ENCODE measurements at regions not wholly inside any gene's neighbourhood (a gene's known extent, or its start where the extent isn't known, plus 50 kb on each side); places are given as distances from the start of the nearest gene placed in this dataset. TPM values are rescaled to one million over a fixed set of nuclear protein-coding genes. Genes with fewer than 3 reads are reported as not detected.

DNA sequence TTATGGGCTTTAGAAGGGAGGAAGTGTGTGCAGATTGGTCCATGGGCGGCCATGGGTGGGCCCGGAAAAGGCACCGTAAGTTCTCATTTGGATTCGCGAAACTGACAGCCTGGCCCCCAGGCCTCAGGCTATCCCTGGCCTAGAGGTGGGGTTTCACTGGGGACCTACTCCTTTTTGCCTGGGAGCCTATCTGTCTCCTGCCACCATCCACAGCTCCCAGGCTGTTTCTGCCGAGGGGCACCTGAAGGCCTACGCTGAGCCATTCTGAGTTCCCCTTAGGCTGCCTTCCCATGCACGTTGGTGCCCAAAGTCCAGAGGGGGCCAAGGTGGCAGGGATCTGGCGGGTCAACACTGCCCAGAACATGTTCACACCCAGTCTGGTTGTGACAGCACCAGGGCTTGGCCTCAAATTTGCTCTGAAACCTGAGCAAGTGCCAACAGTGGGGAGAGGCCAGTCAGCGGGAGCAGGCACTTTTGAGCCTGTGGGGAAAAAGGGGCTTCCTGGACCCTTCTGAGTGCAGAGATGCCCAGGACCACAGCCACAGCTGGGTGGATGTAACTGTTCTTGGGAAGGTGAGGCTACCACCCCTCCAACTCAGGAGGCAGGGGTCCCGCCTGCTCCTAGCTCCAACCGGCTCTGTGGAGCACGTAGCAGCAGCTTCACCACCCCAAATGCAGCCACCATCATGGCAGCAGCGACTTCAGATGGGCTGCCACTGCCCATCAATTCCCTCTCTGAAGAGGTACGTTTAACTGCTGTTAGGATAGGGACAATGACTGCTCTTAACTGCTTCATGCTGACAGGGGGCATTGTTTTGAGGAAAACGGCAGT is 73.6 kb upstream of the ZNF804A start:
- no peak for DNase-seq (ENCODE audit: low spot score)
- intact Hi-C loops (cut with DNase I): no loop called here

DNA sequence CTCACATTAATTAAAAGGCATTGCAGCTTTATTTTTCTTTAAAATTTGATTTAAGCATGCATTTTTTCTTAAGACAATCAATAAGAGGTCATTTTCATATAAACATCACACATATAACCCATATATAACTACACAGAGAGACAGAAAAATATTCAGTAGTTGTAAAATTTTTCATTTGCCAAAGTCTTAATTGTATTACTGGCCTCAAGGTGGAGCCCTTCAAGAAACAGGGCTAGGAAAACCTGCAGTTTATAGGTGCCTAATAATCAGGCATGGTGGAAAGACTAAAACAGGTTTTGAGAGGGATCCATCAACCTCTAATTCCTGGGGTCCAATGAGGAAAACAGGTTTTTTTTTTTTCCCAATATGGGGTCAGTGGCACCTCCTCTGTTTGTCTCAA is 71.3 kb upstream of the ZNF804A start:
- DNase-seq (ENCODE audit: low spot score): no peak
- intact Hi-C loops (cut with DNase I): no loop called here

- no peak for DNase-seq (ENCODE audit: low spot score)
- intact Hi-C loops (cut with DNase I): no loop called here
These were observed 70.2 kb upstream of the ZNF804A start for GRCh38 chr2:184528119-184528518.

DNA sequence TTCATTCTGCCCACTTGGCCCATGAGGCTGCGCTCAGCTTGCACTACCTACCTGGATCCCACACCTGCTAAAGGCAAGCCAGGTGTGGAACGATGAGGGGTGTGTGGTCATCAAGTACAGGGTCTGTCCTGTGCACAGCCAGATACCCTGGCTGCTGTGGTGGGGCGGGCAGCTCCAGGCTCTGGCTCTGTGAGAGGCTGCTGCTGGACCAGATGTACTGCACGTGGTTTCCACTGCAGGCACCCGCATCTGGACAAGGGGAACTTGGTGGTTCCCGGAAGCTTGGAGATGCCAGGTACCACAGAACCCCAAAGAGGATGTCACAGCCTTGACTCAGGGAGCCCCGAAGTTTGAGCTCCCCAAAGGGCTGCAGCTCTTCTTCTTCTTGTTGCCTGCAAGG is 68.1 kb upstream of the ZNF804A start:
- intact Hi-C loops (cut with DNase I): no loop called here
- no peak for DNase-seq (ENCODE audit: low spot score)

GRCh38 chr2:184530959-184531358 is 67.4 kb upstream of the ZNF804A start:
- intact Hi-C loops (cut with DNase I): no loop called here
- DNase-seq (ENCODE audit: low spot score): no peak

GRCh38 chr2:184532551-184532950 is 65.8 kb upstream of the ZNF804A start:
- DNase-seq (ENCODE audit: low spot score): no peak
- intact Hi-C loops (cut with DNase I): no loop called here

DNA sequence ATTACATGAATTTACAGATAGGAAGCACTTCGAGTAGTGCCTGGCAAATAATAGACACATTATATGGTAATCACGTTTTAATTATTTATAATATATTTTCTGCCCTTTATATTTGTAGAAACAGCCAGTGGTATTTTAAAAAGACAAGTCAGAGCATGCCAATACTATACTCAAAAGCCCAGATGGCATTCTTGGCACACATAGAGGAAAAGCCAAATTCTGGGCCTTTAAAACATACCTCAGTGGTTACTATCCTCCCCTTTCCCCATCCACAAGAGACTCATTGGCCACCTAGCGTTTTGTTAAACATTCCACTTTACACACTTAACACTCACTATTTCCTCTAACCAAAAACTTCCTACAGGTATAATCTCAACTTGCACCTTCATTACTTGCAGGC is 63.3 kb upstream of the ZNF804A start:
- no peak for DNase-seq (ENCODE audit: low spot score)

GRCh38 chr2:184540246-184540789 is 58.0 kb upstream of the ZNF804A start:
- DNase-seq (ENCODE audit: low spot score): no peak
- intact Hi-C loops (cut with DNase I): no loop called here

More for the DNA sequence above, 63.3 kb upstream of the ZNF804A start:
- intact Hi-C loops (cut with DNase I): no loop called here

- intact Hi-C loops (cut with DNase I): no loop called here
- DNase-seq (ENCODE audit: low spot score): no peak
These were observed 56.7 kb upstream of the ZNF804A start for GRCh38 chr2:184541591-184541990.

- intact Hi-C loops (cut with DNase I): no loop called here
These were observed 54.5 kb upstream of the ZNF804A start for GRCh38 chr2:184543832-184544231.

More at GRCh38 chr2:184543832-184544231, 54.5 kb upstream of the ZNF804A start:
- no peak for DNase-seq (ENCODE audit: low spot score)

Small RNA genes in the stretch of these regions (microRNA-seq; reads per million reads assigned to microRNA genes)
- not detected for gene MIR548AE1

Data from cardiac septum (tissue), 1 donor.